GM23248 (cell line): ENCODE measurements at regions not wholly inside any gene's neighbourhood (a gene's known extent, or its start where the extent isn't known, plus 50 kb on each side); places are given as distances from the start of the nearest gene placed in this dataset.

Experiments used
- EZH2 ChIP-seq: fragments of 200-600 bp; sonication (generic); IDR thresholded peaks from 2 replicates; pipeline ENCODE4 v1.6.1; 2018; ENCODE audit warnings: antibody characterized with exemption, mild to moderate bottlenecking; ENCODE audit not compliant: insufficient read depth, poor library complexity, severe bottlenecking
- EZH2phosphoT487 ChIP-seq: fragments of 200-600 bp; sonication (generic); IDR thresholded peaks from 2 replicates; pipeline ENCODE4 v1.6.1; 2018; ENCODE audit warnings: antibody characterized with exemption, moderate library complexity, mild to moderate bottlenecking, low read depth; ENCODE audit not compliant: insufficient read depth

GRCh38 chr2:235157746-235158482 lies 206.1 kb downstream of the SH3BP4 start:
- TF ChIP-seq EZH2phosphoT487 (no peak), EZH2 (no peak)
